ENCODE measurements at regions not wholly inside any gene's neighbourhood (a gene's known extent, or its start where the extent isn't known, plus 50 kb on each side); places are given as distances from the start of the nearest gene placed in this dataset.

DNA sequence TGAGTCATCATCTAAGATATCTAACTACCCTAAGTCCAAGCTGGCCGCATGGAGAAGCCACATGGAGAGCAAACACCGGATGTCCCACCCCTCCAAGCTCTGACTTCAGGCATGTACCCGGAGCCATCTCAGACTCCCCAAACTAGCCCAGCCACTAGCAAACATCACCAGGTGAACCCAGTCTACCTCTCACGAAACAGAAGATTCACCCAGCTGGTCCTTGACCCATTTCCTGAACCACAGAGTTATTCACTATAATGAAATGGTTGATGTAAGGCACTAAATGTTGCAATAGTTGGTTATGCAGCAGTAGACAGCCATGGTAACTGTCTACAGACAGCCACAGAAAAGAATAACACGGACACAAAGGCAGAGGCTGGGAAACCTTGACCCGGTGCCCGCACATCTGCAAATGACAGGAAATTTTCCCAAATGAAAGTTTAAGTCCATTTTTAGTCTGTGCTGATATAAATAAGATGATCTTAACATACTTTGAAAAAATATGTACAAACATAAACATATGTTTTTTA, 265.5 kb upstream of the ATP10A start:
- DNase-seq (ENCODE audit: low spot score) (no peak), ATAC-seq (ENCODE audit: low read depth) (no peak; the same call in 2 of the 3 replicates)
- TF ChIP-seq CTCF (IDR thresholded peaks at IDR 0.05; ENCODE audit: poor library complexity, severe bottlenecking), result no peak
- Histone ChIP-seq H3K27ac (ENCODE audit: poor library complexity, severe bottlenecking) (no peak overlapping the region), H3K4me3 (ENCODE audit: severe bottlenecking) (no peak overlapping the region), H3K9me3 (ENCODE audit: severe bottlenecking) (no peaks in the 10 kb centered on the region), H3K36me3 (ENCODE audit: low read depth) (no peaks in the 10 kb centered on the region), H3K27me3 (ENCODE audit: insufficient read depth, poor library complexity, severe bottlenecking) (peaks cover 18% of the 10 kb centered on the region), H3K4me1 (ENCODE audit: insufficient read depth, poor library complexity, severe bottlenecking) (no peaks in the 10 kb centered on the region)

DNA sequence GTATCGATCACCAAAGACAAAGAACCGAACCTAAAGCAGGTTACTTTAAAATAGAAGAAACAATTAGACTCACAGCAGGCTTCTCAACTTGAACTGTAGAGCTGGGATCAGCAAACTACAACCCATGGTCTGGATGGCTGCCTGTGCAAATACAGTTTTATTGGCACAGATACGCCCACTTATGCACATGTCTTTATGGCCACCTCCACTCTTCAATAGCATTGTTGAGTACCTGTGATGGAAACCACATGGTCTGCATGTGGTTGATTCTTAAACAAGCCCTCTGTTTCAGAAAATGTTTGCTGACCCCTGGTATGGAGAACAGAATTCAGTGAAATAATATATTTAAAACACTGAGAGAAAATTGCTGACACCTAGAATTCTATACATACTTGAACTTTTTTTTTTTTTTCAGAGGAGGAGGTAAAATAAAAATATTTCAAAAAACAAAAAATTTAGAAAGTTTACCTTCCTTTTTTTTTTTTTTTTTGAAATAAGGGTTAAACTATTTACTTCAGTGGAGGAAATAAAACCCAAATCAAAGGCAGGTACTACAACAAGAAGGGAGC, 263.8 kb upstream of the ATP10A start:
- no peak for ATAC-seq (ENCODE audit: low read depth)
- TF ChIP-seq CTCF (IDR thresholded peaks at IDR 0.05; ENCODE audit: poor library complexity, severe bottlenecking), result no peak
- Histone ChIP-seq H3K4me3 (ENCODE audit: severe bottlenecking) (no peak overlapping the region), H3K4me1 (ENCODE audit: insufficient read depth, poor library complexity, severe bottlenecking) (no peaks in the 10 kb centered on the region), H3K36me3 (ENCODE audit: low read depth) (no peaks in the 10 kb centered on the region), H3K27ac (ENCODE audit: poor library complexity, severe bottlenecking) (no peak overlapping the region), H3K9me3 (ENCODE audit: severe bottlenecking) (no peaks in the 10 kb centered on the region), H3K27me3 (ENCODE audit: insufficient read depth, poor library complexity, severe bottlenecking) (peaks cover 4% of the 10 kb centered on the region)
- DNase-seq (ENCODE audit: low spot score), result no peak

DNA sequence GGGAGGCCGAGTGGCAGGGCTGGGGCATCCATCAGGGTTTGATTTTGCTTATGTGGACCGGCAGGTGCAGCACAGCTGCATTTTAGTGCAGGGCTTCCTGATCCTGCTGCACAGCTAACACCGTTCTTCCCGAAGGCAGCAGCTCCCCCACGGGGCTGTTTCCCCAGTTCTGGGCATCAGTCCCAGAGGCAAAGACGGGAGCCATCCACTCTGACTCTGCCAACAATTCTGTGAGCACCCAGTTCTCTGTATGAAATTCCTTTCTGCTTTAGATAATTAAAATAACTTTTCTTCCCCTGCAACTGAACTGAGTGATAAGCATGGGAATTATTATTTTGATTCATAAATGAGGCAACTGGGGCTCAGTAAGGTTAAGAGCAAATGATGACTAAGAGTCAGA, 262.9 kb upstream of the ATP10A start:
- Histone ChIP-seq H3K4me1 (ENCODE audit: insufficient read depth, poor library complexity, severe bottlenecking) (no peaks in the 10 kb centered on the region), H3K4me3 (ENCODE audit: severe bottlenecking) (no peak overlapping the region), H3K9me3 (ENCODE audit: severe bottlenecking) (no peaks in the 10 kb centered on the region), H3K36me3 (ENCODE audit: low read depth) (no peaks in the 10 kb centered on the region), H3K27ac (ENCODE audit: poor library complexity, severe bottlenecking) (no peak overlapping the region), H3K27me3 (ENCODE audit: insufficient read depth, poor library complexity, severe bottlenecking) (peaks cover 3% of the 10 kb centered on the region)
- ATAC-seq (ENCODE audit: low read depth) (peak; percentile 34; the same call in 2 of the 3 replicates), DNase-seq (ENCODE audit: low spot score) (no peak)
- TF ChIP-seq CTCF (IDR thresholded peaks at IDR 0.05; ENCODE audit: poor library complexity, severe bottlenecking), result no peak

DNA sequence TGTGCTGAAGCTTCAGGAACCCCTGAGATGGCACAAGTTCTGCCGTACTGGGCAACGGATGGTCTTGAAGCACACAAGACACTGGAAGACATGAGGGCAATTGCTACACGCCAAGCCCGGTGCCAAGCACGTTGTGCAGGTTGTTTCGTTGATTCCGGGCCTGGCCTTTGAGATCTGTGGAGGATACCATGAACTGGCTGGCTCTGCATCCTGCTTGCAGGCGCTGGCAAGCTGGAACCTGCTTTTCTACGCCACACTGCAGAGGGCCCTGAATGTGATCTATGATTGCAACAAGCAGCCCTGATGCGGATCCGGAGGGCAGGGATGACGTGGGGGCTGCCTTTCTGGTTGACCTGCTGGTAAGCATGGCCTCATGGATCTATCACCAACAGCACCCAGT, 262.5 kb upstream of the ATP10A start:
- no peaks in the 10 kb centered on the region for H3K4me1 ChIP-seq (ENCODE audit: insufficient read depth, poor library complexity, severe bottlenecking)
- H3K27me3 ChIP-seq (ENCODE audit: insufficient read depth, poor library complexity, severe bottlenecking), result peaks cover 3% of the 10 kb centered on the region
- no peak overlapping the region for H3K27ac ChIP-seq (ENCODE audit: poor library complexity, severe bottlenecking)
- H3K4me3 ChIP-seq (ENCODE audit: severe bottlenecking), result no peak overlapping the region
- no peaks in the 10 kb centered on the region for H3K36me3 ChIP-seq (ENCODE audit: low read depth)
- no peak for TF ChIP-seq CTCF (IDR thresholded peaks at IDR 0.05; ENCODE audit: poor library complexity, severe bottlenecking)
- no peak for DNase-seq (ENCODE audit: low spot score)
- ATAC-seq (ENCODE audit: low read depth), result peak; percentile 71
- H3K9me3 ChIP-seq (ENCODE audit: severe bottlenecking), result no peaks in the 10 kb centered on the region

GRCh38 chr15:26119322-26119721, 256.2 kb upstream of the ATP10A start:
- Histone ChIP-seq H3K4me1 (ENCODE audit: insufficient read depth, poor library complexity, severe bottlenecking) (no peaks in the 10 kb centered on the region), H3K9me3 (ENCODE audit: severe bottlenecking) (no peaks in the 10 kb centered on the region), H3K36me3 (ENCODE audit: low read depth) (no peaks in the 10 kb centered on the region), H3K27me3 (ENCODE audit: insufficient read depth, poor library complexity, severe bottlenecking) (no peaks in the 10 kb centered on the region), H3K27ac (ENCODE audit: poor library complexity, severe bottlenecking) (no peak overlapping the region), H3K4me3 (ENCODE audit: severe bottlenecking) (no peak overlapping the region)
- DNase-seq (ENCODE audit: low spot score), result no peak
- ATAC-seq (ENCODE audit: low read depth), result no peak
- TF ChIP-seq CTCF (IDR thresholded peaks at IDR 0.05; ENCODE audit: poor library complexity, severe bottlenecking), result no peak

All from RWPE2 (cell line).